Right lobe of liver (tissue), 6 donors: ENCODE measurements at regions not wholly inside any gene's neighbourhood (a gene's known extent, or its start where the extent isn't known, plus 50 kb on each side); places are given as distances from the start of the nearest gene placed in this dataset.

Experiments
- ATAC-seq, 4 donors: fragments of 200-7000 bp; cut with Tn5 transposase; one replicate each; pipeline ENCODE4 v1.9.1; 2020; ENCODE audit warnings: mild to moderate bottlenecking in 4 of 4, moderate library complexity in 4 of 4
- DNase-seq, 3 donors: peaks; one replicate each; pipeline ENCODE4 v3.0.0-alpha.2; 2020
- H3K27ac ChIP-seq, 3 donors: fragments of 200-600 bp; one replicate each; pipeline ENCODE4 v1.8.0; 2022
- H3K27me3 ChIP-seq, 2 donors: fragments of 200-600 bp; one replicate each; pipeline ENCODE4 v1.8.0; 2022
- H3K36me3 ChIP-seq, 4 donors: fragments of 200-600 bp; sonication (generic) in 1 of 4; one replicate each; pipeline versions ENCODE4 v1.5.1 to v1.8.0; 2017 to 2022; ENCODE audit warnings: control low read depth in 1 of 4
- H3K4me1 ChIP-seq, 4 donors: fragments of 200-600 bp; sonication (generic) in 1 of 4; one replicate each; pipeline versions ENCODE4 v1.5.1 to v1.8.0; 2017 to 2022; ENCODE audit warnings: control low read depth in 1 of 4
- H3K4me3 ChIP-seq, 3 donors: fragments of 200-600 bp; one replicate each; pipeline ENCODE4 v1.8.0; 2022
- H3K9me3 ChIP-seq, 4 donors: fragments of 200-600 bp; sonication (generic) in 1 of 4; one replicate each; pipeline versions ENCODE4 v1.5.1 to v1.8.0; 2017 to 2022; ENCODE audit warnings: control low read depth in 1 of 4
- CTCF ChIP-seq, 4 donors: fragments of 200-600 bp in 3 of 4; fragments of 450-650 bp in 1 of 4; IDR thresholded peaks; one replicate each; pipeline versions ENCODE4 v1.5.1 to v1.8.0; 2016 to 2022; ENCODE audit warnings: antibody characterized with exemption in 4 of 4, mild to moderate bottlenecking in 2 of 4
- POLR2A ChIP-seq: fragments of 450-650 bp; IDR thresholded peaks from one replicate; pipeline ENCODE4 v1.6.1; 2017; ENCODE audit warnings: antibody characterized with exemption, mild to moderate bottlenecking
- WGBS: methylation state at CpG from one replicate; pipeline ENCODE4 v1.1.6; 2018; ENCODE audit warnings: low coverage, low lambda C conversion rate; ENCODE audit not compliant: insufficient coverage; ENCODE audit errors: missing lambda C conversion rate; 5-methylcytosine and 5-hydroxymethylcytosine counted together
- intact Hi-C, 2 donors: fragments of 100-400 bp; cut with DNase I; formaldehyde crosslinking; loops; one replicate each; pipeline versions ENCODE4 v1.11.2 to v1.14.1; 2022
- donor health status: DM: no; HTN: yes; CAD: no.
- donor health status: DM: no; HTN: no; CAD: no.
- donor health status: DM: no; HTN: no; CAD: no.
- donor health status: DM: no; HTN: yes; CAD: no.
- donor health status: DM: no; HTN: yes; CAD: no.

GRCh38 chr16:55380485-55380884 is 56.5 kb downstream of the IRX6 start:
- DNase-seq: no peak
- H3K27me3 ChIP-seq: no peaks in the 10 kb centered on the region
- TF ChIP-seq POLR2A: no peak
- no peak for TF ChIP-seq CTCF (IDR thresholded peaks at IDR 0.05)
- H3K9me3 ChIP-seq: no peaks in the 10 kb centered on the region
- no peak for ATAC-seq
- no peaks in the 10 kb centered on the region for H3K36me3 ChIP-seq
- no peak overlapping the region for H3K27ac ChIP-seq
- H3K4me1 ChIP-seq: no peaks in the 10 kb centered on the region
- whole genome bisulfite sequencing: 43% methylated on average over 7 of the region's 7 CpGs
- intact Hi-C loops: no loop called here
- H3K4me3 ChIP-seq: no peak overlapping the region

- H3K9me3 ChIP-seq: no peaks in the 10 kb centered on the region
- H3K4me3 ChIP-seq: no peak overlapping the region
- no peaks in the 10 kb centered on the region for H3K4me1 ChIP-seq
- intact Hi-C loops: no loop called here
- H3K27me3 ChIP-seq: no peaks in the 10 kb centered on the region
- H3K36me3 ChIP-seq: no peaks in the 10 kb centered on the region
- DNase-seq (no peak), ATAC-seq (no peak)
- TF ChIP-seq POLR2A: no peak
- no peak for TF ChIP-seq CTCF (IDR thresholded peaks at IDR 0.05)
- H3K27ac ChIP-seq: no peak overlapping the region
- WGBS: 58% methylated on average over 12 of the region's 12 CpGs
Observed at GRCh38 chr16:55384288-55385247, 60.6 kb downstream of the IRX6 start.

GRCh38 chr16:55385359-55385758 is 61.4 kb downstream of the IRX6 start:
- no peaks in the 10 kb centered on the region for H3K27me3 ChIP-seq
- DNase-seq (no peak), ATAC-seq (no peak)
- no peaks in the 10 kb centered on the region for H3K9me3 ChIP-seq
- H3K36me3 ChIP-seq: no peaks in the 10 kb centered on the region
- TF ChIP-seq POLR2A (no peak), CTCF (IDR thresholded peaks at IDR 0.05) (no peak)
- WGBS: 60% methylated on average over 3 of the region's 3 CpGs
- no peaks in the 10 kb centered on the region for H3K4me1 ChIP-seq
- no peak overlapping the region for H3K27ac ChIP-seq
- intact Hi-C loops: no loop called here
- no peak overlapping the region for H3K4me3 ChIP-seq

GRCh38 chr16:55386534-55387296 is 62.7 kb downstream of the IRX6 start:
- Histone ChIP-seq H3K27me3 (no peaks in the 10 kb centered on the region), H3K9me3 (no peaks in the 10 kb centered on the region), H3K36me3 (no peaks in the 10 kb centered on the region), H3K4me3 (no peak overlapping the region), H3K4me1 (no peaks in the 10 kb centered on the region), H3K27ac (no peak overlapping the region)
- WGBS: 63% methylated on average over 5 of the region's 5 CpGs
- no peak for DNase-seq
- intact Hi-C loops: no loop called here
- TF ChIP-seq POLR2A (no peak), CTCF (IDR thresholded peaks at IDR 0.05) (no peak)
- ATAC-seq: no peak
